ENCODE measurements at regions not wholly inside any gene's neighbourhood (a gene's known extent, or its start where the extent isn't known, plus 50 kb on each side); places are given as distances from the start of the nearest gene placed in this dataset.

- no peak for TF ChIP-seq CTCF (IDR thresholded peaks at IDR 0.05; ENCODE audit: insufficient read depth, low read length, missing control alignments)
- no peak for DNase-seq (ENCODE audit: low read depth, low spot score)
- POLR2A ChIA-PET = no interaction called here
- no peak overlapping the region for H3K4me3 ChIP-seq (ENCODE audit: low read depth, low read length)
- CTCF ChIA-PET = no interaction called here
Measured at GRCh38 chr12:88736031-88736430, 155.8 kb upstream of the KITLG start.

GRCh38 chr12:88733008-88733407 is 152.7 kb upstream of the KITLG start:
- no peak for TF ChIP-seq CTCF (IDR thresholded peaks at IDR 0.05; ENCODE audit: insufficient read depth, low read length, missing control alignments)
- CTCF ChIA-PET = interaction anchor here (1.0 kb wide), 2 partner anchors 13 to 14 kb away, joined by 3 read pairs; no protein-coding TSS in a partner anchor
- POLR2A ChIA-PET = no interaction called here
- DNase-seq (ENCODE audit: low read depth, low spot score) = no peak
- no peak overlapping the region for H3K4me3 ChIP-seq (ENCODE audit: low read depth, low read length)

GRCh38 chr12:88729196-88729595 is 148.9 kb upstream of the KITLG start:
- no peak overlapping the region for H3K4me3 ChIP-seq (ENCODE audit: low read depth, low read length)
- POLR2A ChIA-PET = no interaction called here
- no peak for TF ChIP-seq CTCF (IDR thresholded peaks at IDR 0.05; ENCODE audit: insufficient read depth, low read length, missing control alignments)
- CTCF ChIA-PET = no interaction called here
- DNase-seq (ENCODE audit: low read depth, low spot score) = no peak

- POLR2A ChIA-PET = no interaction called here
- no peak for TF ChIP-seq CTCF (IDR thresholded peaks at IDR 0.05; ENCODE audit: insufficient read depth, low read length, missing control alignments)
- peak; percentile 38 for DNase-seq (ENCODE audit: low read depth, low spot score)
- CTCF ChIA-PET = no interaction called here
- H3K4me3 ChIP-seq (ENCODE audit: low read depth, low read length) = no peak overlapping the region
Measured at GRCh38 chr12:88726806-88727720, 146.8 kb upstream of the KITLG start.

GRCh38 chr12:88725592-88726143 is 145.4 kb upstream of the KITLG start:
- POLR2A ChIA-PET = no interaction called here
- no peak overlapping the region for H3K4me3 ChIP-seq (ENCODE audit: low read depth, low read length)
- CTCF ChIA-PET = no interaction called here
- TF ChIP-seq CTCF (IDR thresholded peaks at IDR 0.05; ENCODE audit: insufficient read depth, low read length, missing control alignments) = no peak
- DNase-seq (ENCODE audit: low read depth, low spot score) = no peak

GRCh38 chr12:88723219-88723618 is 142.9 kb upstream of the KITLG start:
- ChIA-PET POLR2A (no interaction called here), CTCF (no interaction called here)
- no peak overlapping the region for H3K4me3 ChIP-seq (ENCODE audit: low read depth, low read length)
- DNase-seq (ENCODE audit: low read depth, low spot score) = no peak
- TF ChIP-seq CTCF (IDR thresholded peaks at IDR 0.05; ENCODE audit: insufficient read depth, low read length, missing control alignments) = no peak
